Femur (tissue), 1 donor: ENCODE measurements at regions not wholly inside any gene's neighbourhood (a gene's known extent, or its start where the extent isn't known, plus 50 kb on each side); places are given as distances from the start of the nearest gene placed in this dataset.
A peak's percentile ranks its signal among the peaks of the same experiment; 100 is the strongest.

ENCODE experiments used
- DNase-seq: peaks from one replicate; pipeline ENCODE4 v3.0.0-alpha.2; 2017

GRCh38 chr2:223404616-223405015, 197.5 kb downstream of the SCG2 start:
- no peak for DNase-seq

GRCh38 chr2:223414646-223415045, 187.5 kb downstream of the SCG2 start:
- DNase-seq: peak; percentile 38

DNA sequence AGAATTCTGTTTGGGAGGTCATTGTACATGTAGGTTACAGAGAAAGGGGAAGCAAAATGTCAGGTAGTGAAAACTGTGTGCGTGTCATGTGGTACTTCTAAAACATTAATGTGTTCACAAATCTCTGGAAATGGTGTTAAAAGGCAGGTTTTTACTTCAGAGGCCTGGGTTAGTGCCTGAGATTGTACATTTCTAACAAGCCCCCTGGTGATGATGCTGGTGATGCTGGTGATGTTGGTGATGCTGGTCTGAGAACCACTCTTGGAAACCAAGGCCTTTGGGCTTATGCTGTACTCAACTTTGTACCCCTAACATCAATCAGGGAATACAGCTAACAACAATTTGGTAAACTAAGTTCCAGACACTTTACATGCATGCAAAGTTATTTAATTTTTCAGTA, 187.1 kb downstream of the SCG2 start:
- no peak for DNase-seq

GRCh38 chr2:223416815-223417610, 185.1 kb downstream of the SCG2 start:
- no peak for DNase-seq

DNA sequence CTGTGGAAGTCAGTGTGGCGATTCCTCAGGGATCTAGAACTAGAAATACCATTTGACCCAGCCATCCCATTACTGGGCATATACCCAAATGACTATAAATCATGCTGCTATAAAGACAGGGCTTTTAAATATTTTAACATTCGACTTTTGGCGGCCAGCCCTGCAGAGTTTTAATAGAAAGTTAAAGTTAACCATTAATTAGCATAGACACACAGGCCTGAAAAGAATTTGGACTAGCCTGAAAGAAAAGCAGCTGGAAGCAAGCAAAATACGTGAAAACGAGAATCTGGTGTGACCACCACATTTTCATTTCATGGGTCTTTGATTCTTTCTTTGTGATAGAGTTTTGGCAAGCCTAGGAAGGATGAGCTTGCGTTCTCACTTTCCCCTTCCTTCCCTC, 184.0 kb downstream of the SCG2 start:
- peak; percentile 29 for DNase-seq

DNA sequence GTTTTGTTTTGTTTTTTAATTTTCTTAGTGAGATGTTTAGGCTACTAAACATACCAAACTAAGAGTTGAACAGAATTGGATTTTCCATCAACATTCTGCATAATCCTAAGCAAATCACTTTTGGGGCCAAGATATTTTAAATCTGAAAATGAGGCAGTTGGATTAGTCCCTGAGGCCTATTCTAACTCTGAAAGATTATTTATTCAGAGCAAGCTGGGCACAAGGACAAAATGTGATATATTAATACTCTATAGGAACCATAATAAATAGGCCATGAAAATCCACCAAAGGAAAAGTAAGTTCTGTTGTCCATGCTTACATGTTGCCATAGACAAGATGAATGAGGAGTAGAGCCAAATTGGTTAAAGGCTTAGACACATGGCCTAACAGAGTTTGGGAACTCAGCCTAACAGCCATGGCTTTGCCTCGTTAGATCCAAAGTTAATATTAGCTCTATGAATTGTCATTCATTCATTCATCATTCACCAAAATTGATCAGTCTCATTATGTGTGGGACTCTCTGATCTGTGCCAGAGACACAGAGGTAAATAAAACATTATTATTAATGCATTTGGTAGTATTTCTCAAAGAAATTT, 183.5 kb downstream of the SCG2 start:
- DNase-seq: no peak

GRCh38 chr2:223420048-223420447, 182.1 kb downstream of the SCG2 start:
- no peak for DNase-seq

DNA sequence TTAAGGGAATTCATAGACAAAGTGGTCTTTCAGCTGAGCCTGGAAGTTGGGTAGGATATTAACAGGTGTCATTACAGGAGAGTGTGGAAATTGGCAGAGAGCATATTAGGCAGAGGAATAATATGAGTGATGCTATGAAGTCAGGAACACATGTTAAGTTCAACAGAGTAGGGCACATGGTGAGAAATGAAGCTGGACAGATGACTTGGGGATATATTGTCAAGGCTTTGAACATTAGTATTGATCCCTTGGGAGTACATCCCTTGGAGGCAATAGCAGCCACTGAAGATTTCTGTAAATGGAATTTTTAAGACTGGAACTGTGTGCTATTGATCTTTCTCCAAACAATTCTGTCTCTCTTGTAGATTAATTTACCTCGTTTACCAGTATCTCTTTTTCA, 170.7 kb downstream of the SCG2 start:
- DNase-seq: no peak

DNA sequence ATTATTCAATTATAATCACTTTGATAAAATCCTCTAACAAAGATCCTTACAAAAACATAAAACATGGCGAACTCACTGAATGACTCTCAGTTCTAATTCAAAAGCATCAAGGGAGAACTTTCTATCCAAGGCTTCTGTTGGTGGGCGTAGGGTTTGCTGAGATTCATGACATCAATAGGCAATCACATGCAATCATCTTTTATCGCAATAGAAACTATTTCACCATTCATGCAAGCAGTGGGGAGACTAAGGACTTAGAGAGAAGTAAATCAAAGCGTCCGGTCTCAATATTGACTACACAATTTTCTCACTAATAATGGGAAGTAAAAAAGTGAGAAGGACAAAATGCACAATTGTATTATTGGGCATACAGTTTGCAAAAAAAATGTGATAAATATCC, 168.7 kb downstream of the SCG2 start:
- DNase-seq: no peak

DNA sequence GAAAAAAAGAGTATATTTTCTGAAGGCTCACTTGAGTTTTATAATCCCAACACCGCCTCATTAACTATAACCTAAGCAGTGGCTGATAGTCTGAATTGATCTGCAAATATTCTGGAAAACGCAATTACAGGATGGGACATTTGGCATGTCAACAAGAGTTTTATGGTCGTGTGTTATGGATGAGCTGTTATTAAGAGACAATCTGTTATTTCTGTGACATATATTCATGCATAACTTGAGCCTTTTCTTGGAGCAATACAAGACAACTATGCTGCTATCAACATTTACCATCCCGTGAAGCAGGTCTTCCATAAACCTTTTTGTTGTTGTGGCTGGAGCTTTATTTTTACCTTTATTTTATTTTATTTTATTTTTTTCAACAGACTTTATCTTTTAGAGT, 164.4 kb downstream of the SCG2 start:
- no peak for DNase-seq

GRCh38 chr2:223439184-223439583, 163.0 kb downstream of the SCG2 start:
- DNase-seq: no peak

DNA sequence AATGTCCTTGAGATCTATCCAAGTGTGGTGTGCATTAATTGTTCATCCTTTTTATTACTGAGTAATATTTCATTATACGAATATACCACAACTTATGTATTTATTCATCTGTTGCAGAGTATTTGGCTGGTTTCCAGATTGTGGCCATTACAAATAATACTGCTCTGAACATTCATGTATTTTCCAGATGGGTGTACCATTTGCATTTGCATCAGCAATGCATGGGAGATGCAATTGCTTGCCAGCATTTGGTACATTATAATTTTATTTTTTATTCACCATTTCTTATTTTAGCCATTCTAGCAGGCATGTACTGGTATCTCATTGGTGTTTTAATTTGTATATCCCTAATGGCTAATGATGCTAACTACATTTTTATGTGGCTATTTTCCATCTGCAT, 162.4 kb downstream of the SCG2 start:
- no peak for DNase-seq

GRCh38 chr2:223442847-223443246, 159.3 kb downstream of the SCG2 start:
- no peak for DNase-seq

- DNase-seq: no peak
Observed at GRCh38 chr2:223450246-223450645, 151.9 kb downstream of the SCG2 start.

DNA sequence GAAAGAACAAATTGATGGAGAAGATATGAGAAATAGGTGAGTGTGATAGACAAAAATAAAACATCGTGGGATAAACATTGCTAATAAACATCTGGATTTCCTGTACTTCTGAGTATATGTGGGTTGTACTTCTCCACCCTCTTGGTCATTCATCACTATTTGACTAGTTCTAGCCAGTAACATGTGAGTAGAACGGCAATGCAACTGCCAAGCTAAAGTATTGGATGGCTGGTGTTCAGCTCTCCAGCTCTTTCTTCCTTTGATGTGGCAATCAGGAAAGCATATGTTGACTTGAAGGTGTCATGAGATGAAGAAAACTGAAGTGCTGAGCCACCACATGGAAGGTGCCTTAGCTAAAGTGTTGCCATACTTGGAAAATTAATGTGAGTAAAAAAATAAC, 144.9 kb downstream of the SCG2 start:
- DNase-seq: no peak

- DNase-seq: no peak
Observed at GRCh38 chr2:223459328-223459939, 142.7 kb downstream of the SCG2 start.

GRCh38 chr2:223460209-223460608, 142.0 kb downstream of the SCG2 start:
- no peak for DNase-seq

DNA sequence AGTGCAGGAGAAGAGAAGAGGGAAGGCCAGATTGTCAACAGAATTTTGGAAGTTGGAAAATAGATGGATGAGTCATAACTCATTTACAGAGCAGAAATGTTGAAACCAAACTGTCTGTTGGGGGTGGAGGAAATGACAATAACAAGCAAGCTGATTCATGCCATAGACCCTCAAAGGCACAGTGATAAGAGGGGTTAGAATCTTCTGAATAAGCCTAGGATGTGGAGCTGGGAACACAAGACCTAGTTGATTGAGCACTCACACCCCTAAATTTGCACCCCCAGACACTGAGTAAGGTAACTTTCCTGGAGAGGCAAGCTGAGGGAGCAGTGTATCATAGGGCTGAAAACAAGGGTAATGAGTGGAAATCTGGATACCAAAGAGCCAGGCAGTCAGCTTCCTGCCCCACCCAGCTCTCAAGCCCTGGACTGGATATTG, 141.4 kb downstream of the SCG2 start:
- no peak for DNase-seq

- DNase-seq: no peak
Observed at GRCh38 chr2:223464071-223464470, 138.1 kb downstream of the SCG2 start.

DNA sequence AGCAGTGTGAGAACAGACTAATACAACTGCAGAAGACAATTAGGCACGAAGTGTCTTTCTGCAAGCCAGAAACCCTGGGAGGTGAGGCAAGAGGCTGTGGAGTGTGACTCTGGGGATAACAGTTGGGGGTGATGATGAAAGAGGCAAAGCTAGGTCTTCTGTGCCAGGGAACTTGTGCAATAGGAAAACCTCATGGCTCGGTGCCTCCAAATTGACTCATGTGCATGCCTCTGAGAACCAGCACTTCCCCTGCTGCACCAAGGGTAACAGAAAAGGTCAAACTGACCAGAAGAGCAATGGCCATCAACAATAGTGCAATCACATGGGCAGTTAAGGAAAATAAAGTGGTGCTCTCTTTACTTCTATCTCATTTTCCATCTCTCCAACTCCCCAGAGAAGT, 136.4 kb downstream of the SCG2 start:
- peak; percentile 29 for DNase-seq

- DNase-seq: no peak
Observed at GRCh38 chr2:223467196-223467595, 135.0 kb downstream of the SCG2 start.

GRCh38 chr2:223469270-223470046, 132.7 kb downstream of the SCG2 start:
- DNase-seq: no peak

DNA sequence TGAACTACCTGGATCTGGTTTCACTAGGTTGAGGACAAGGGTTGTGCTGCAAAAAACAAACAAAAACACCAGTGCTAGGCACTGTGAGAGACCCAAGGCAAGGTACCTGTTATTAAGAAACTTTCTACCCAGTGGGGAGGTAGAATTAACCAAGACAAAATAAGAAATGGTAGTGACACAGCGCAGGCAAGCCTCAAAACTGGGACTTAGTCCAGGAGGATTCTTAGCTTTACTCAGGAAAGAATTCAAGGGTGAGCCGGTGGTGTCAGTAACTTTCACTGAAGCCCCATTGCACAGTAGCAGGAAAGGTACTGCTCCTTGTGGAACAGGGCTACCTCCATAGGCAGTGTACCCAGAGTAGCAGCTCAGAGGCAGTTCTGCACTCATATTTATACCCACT, 131.6 kb downstream of the SCG2 start:
- DNase-seq: no peak

- no peak for DNase-seq
Observed at GRCh38 chr2:223472771-223473170, 129.4 kb downstream of the SCG2 start.
